HEK293 (cell line): ENCODE measurements at regions not wholly inside any gene's neighbourhood (a gene's known extent, or its start where the extent isn't known, plus 50 kb on each side); places are given as distances from the start of the nearest gene placed in this dataset.

Experiments used
- GLIS1 ChIP-seq: fragments of 450-650 bp; formaldehyde crosslinking; IDR thresholded peaks from 2 replicates; pipeline ENCODE4 v1.5.1; 2016; ENCODE audit warnings: missing biosample characterization, missing genetic modification characterization
- HOXC10 ChIP-seq: sonication (generic); formaldehyde crosslinking; IDR thresholded peaks from 2 replicates; pipeline ENCODE4 v1.8.1; 2023; ENCODE audit warnings: mild to moderate bottlenecking, missing genetic modification reagents
- HOXD13 ChIP-seq: sonication (generic); formaldehyde crosslinking; IDR thresholded peaks from 2 replicates; pipeline ENCODE4 v1.8.0; 2022; ENCODE audit warnings: missing genetic modification reagents, borderline replicate concordance
- INSM2 ChIP-seq: fragments of 450-650 bp; formaldehyde crosslinking; IDR thresholded peaks from 2 replicates; pipeline ENCODE4 v1.5.1; 2016; ENCODE audit warnings: missing biosample characterization, missing genetic modification characterization
- PRDM4 ChIP-seq: fragments of 450-650 bp; formaldehyde crosslinking; IDR thresholded peaks from 2 replicates; pipeline ENCODE4 v1.5.1; 2017; ENCODE audit warnings: missing biosample characterization, missing genetic modification characterization
- REPIN1 ChIP-seq: fragments of 450-650 bp; formaldehyde crosslinking; IDR thresholded peaks from 2 replicates; pipeline ENCODE4 v1.5.1; 2017; ENCODE audit warnings: missing biosample characterization, missing genetic modification characterization, low read depth
- SP2 ChIP-seq: fragments of 450-650 bp; formaldehyde crosslinking; IDR thresholded peaks from 2 replicates; pipeline ENCODE4 v1.5.1; 2016; ENCODE audit warnings: missing biosample characterization, missing genetic modification characterization
- TSHZ1 ChIP-seq: fragments of 450-650 bp; formaldehyde crosslinking; IDR thresholded peaks from 2 replicates; pipeline ENCODE4 v1.5.1; 2016; ENCODE audit warnings: missing biosample characterization, missing genetic modification characterization, borderline replicate concordance
- YY2 ChIP-seq: fragments of 450-650 bp; formaldehyde crosslinking; IDR thresholded peaks from 2 replicates; pipeline ENCODE4 v1.5.1; 2016; ENCODE audit warnings: missing biosample characterization, missing genetic modification characterization
- ZBTB1 ChIP-seq: fragments of 450-650 bp; formaldehyde crosslinking; IDR thresholded peaks from 2 replicates; pipeline ENCODE4 v1.5.1; 2016; ENCODE audit warnings: missing biosample characterization, missing genetic modification characterization
- ZBTB44 ChIP-seq: fragments of 450-650 bp; IDR thresholded peaks from 2 replicates; pipeline ENCODE4 v1.5.1; 2018; ENCODE audit warnings: missing biosample characterization, mild to moderate bottlenecking, missing genetic modification characterization
- ZEB2 ChIP-seq: fragments of 450-650 bp; formaldehyde crosslinking; IDR thresholded peaks from 2 replicates; pipeline ENCODE4 v1.5.1; 2016; ENCODE audit warnings: missing biosample characterization, missing genetic modification characterization
- ZFHX2 ChIP-seq: fragments of 450-650 bp; formaldehyde crosslinking; conservative IDR thresholded peaks from 2 replicates; pipeline ENCODE4 v1.5.1; 2016; ENCODE audit warnings: missing biosample characterization, missing genetic modification characterization
- ZNF112 ChIP-seq: fragments of 450-650 bp; formaldehyde crosslinking; IDR thresholded peaks from 2 replicates; pipeline ENCODE4 v1.5.0; 2017; ENCODE audit warnings: missing biosample characterization, missing genetic modification characterization
- ZNF121 ChIP-seq: fragments of 450-650 bp; formaldehyde crosslinking; IDR thresholded peaks from 2 replicates; pipeline ENCODE4 v1.5.1; 2016; ENCODE audit warnings: missing biosample characterization, missing genetic modification characterization
- ZNF133 ChIP-seq: fragments of 450-650 bp; formaldehyde crosslinking; IDR thresholded peaks from 2 replicates; pipeline ENCODE4 v1.5.1; 2016; ENCODE audit warnings: missing biosample characterization, missing genetic modification characterization
- ZNF138 ChIP-seq: fragments of 450-650 bp; formaldehyde crosslinking; IDR thresholded peaks from 2 replicates; pipeline ENCODE4 v1.5.1; 2016; ENCODE audit warnings: missing biosample characterization, missing genetic modification characterization, borderline replicate concordance
- ZNF155 ChIP-seq: fragments of 450-650 bp; formaldehyde crosslinking; IDR thresholded peaks from 2 replicates; pipeline ENCODE4 v1.5.1; 2016; ENCODE audit warnings: missing biosample characterization, missing genetic modification characterization
- ZNF169 ChIP-seq: fragments of 450-650 bp; formaldehyde crosslinking; IDR thresholded peaks from 2 replicates; pipeline ENCODE4 v1.5.1; 2016; ENCODE audit warnings: missing biosample characterization, missing genetic modification characterization
- ZNF24 ChIP-seq: fragments of 450-650 bp; formaldehyde crosslinking; IDR thresholded peaks from 2 replicates; pipeline ENCODE4 v1.5.1; 2016; ENCODE audit warnings: missing biosample characterization, missing genetic modification characterization
- ZNF324 ChIP-seq: fragments of 450-650 bp; formaldehyde crosslinking; IDR thresholded peaks from 2 replicates; pipeline ENCODE4 v1.5.1; 2016; ENCODE audit warnings: missing biosample characterization, missing genetic modification characterization
- ZNF366 ChIP-seq: fragments of 450-650 bp; formaldehyde crosslinking; conservative IDR thresholded peaks from 2 replicates; pipeline ENCODE4 v1.5.1; 2016; ENCODE audit warnings: missing biosample characterization, missing genetic modification characterization
- ZNF394 ChIP-seq: fragments of 450-650 bp; formaldehyde crosslinking; IDR thresholded peaks from 2 replicates; pipeline ENCODE4 v1.5.1; 2016; ENCODE audit warnings: missing biosample characterization, missing genetic modification characterization, mild to moderate bottlenecking, moderate library complexity, borderline replicate concordance
- ZNF473 ChIP-seq: fragments of 450-650 bp; formaldehyde crosslinking; IDR thresholded peaks from 2 replicates; pipeline ENCODE4 v1.5.1; 2017; ENCODE audit warnings: missing biosample characterization, missing genetic modification characterization
- ZNF548 ChIP-seq: fragments of 450-650 bp; formaldehyde crosslinking; IDR thresholded peaks from 2 replicates; pipeline ENCODE4 v1.5.1; 2016; ENCODE audit warnings: missing biosample characterization, missing genetic modification characterization
- ZNF660 ChIP-seq: fragments of 450-650 bp; IDR thresholded peaks from 2 replicates; pipeline ENCODE4 v1.5.1; 2018; ENCODE audit warnings: missing biosample characterization, mild to moderate bottlenecking, missing genetic modification characterization
- ZNF704 ChIP-seq: fragments of 450-650 bp; formaldehyde crosslinking; IDR thresholded peaks from 2 replicates; pipeline ENCODE4 v1.5.1; 2016; ENCODE audit warnings: missing biosample characterization, missing genetic modification characterization
- ZSCAN5A ChIP-seq: fragments of 450-650 bp; formaldehyde crosslinking; IDR thresholded peaks from 2 replicates; pipeline ENCODE4 v1.5.1; 2016; ENCODE audit warnings: missing biosample characterization, missing genetic modification characterization

- TF ChIP-seq REPIN1 (tag by site-specific recombination) (no peak), ZNF324 (0 out of 2 replicates have a peak, but pooled peaks have one; percentile 26), YY2 (tag by site-specific recombination) (no peak), ZNF660 (peak; percentile 77), ZNF155 (tag by site-specific recombination) (no peak), ZNF112 (tag by site-specific recombination) (no peak), ZNF169 (tag by site-specific recombination) (no peak), PRDM4 (tag by site-specific recombination) (0 out of 2 replicates have a peak, but pooled peaks have one; percentile 50), ZNF548 (tag by site-specific recombination) (no peak), ZSCAN5A (tag by site-specific recombination) (no peak), ZNF704 (tag by site-specific recombination) (no peak), ZEB2 (tag by site-specific recombination) (peak; percentile 84), ZNF138 (tag by site-specific recombination) (no peak), ZFHX2 (tag by site-specific recombination) (no peak), GLIS1 (tag by site-specific recombination) (no peak), ZNF121 (tag by site-specific recombination) (no peak), ZNF394 (tag by site-specific recombination) (peak; percentile 57; the same call in 1 of the 2 replicates), SP2 (tag by site-specific recombination) (no peak), HOXD13 (CRISPR knock-in tag) (no peak; the same call in 1 of the 2 replicates), ZNF24 (tag by site-specific recombination) (peak; percentile 89), INSM2 (tag by site-specific recombination) (peak; percentile 64; the same call in 1 of the 2 replicates), ZBTB1 (0 out of 2 replicates have a peak, but pooled peaks have one; percentile 38), ZBTB44 (tag by site-specific recombination) (peak; percentile 66), ZNF133 (tag by site-specific recombination) (no peak), TSHZ1 (peak; percentile 82), HOXC10 (CRISPR knock-in tag) (no peak), ZNF366 (peak; percentile 89), ZNF473 (tag by site-specific recombination) (no peak)
Measured at GRCh38 chr9:87206064-87206661, 258.9 kb upstream of the GAS1 start (continued).
